ENCODE measurements at regions not wholly inside any gene's neighbourhood (a gene's known extent, or its start where the extent isn't known, plus 50 kb on each side); places are given as distances from the start of the nearest gene placed in this dataset.
A peak's percentile ranks its signal among the peaks of the same experiment; 100 is the strongest.

GRCh38 chr10:62919776-62920175, 103.6 kb upstream of the EGR2 start:
- no peak for DNase-seq

- DNase-seq: no peak
These were observed 101.5 kb upstream of the EGR2 start for GRCh38 chr10:62917475-62918238.

DNA sequence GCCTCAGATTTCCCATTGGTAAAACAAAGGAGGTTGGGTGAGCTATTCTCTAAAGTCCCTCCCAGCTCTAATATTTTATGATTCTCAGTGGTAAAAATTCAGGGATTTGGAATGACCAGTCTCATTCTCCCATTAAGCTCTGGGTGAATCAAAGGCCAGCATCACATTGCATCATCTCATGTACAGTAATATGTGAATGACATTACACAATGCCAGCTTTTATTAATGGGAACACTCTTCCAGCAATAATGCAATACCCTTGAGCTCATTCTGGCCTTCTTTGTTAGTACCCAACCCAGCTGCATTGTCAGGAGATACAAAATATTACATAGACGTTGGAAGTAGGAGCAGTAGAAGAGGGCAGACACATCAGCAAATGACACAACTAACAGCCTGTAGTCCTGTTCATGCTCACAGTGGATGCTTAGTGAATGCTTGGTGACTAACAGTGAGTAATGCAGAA, 100.0 kb upstream of the EGR2 start:
- DNase-seq: no peak

DNA sequence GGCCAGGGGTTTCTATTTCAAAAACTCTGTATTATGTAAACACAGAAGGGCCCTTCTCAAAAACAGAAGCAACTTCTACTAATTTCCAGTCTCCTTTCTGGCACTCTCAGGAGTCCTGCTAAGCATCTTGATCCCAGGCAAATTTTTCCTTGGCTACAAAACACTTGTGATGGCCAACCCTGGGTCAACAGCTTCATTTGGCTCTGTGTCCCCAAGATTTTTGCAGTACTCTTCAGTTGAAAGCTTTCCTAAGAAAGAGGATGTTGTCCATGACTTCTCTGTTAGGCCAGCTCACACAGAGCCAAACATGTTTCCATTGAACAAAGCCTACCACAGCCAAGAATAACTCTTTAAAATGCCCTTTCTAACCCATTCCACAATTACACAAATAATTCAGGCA, 99.0 kb upstream of the EGR2 start:
- no peak for DNase-seq

GRCh38 chr10:62912086-62912485, 95.9 kb upstream of the EGR2 start:
- no peak for DNase-seq

GRCh38 chr10:62911210-62911963, 95.2 kb upstream of the EGR2 start:
- DNase-seq: no peak

- no peak for DNase-seq
These were observed 91.5 kb upstream of the EGR2 start for GRCh38 chr10:62907470-62908212.

- DNase-seq: no peak
These were observed 88.2 kb upstream of the EGR2 start for GRCh38 chr10:62904281-62904875.

GRCh38 chr10:62903828-62904227, 87.7 kb upstream of the EGR2 start:
- DNase-seq: no peak

DNA sequence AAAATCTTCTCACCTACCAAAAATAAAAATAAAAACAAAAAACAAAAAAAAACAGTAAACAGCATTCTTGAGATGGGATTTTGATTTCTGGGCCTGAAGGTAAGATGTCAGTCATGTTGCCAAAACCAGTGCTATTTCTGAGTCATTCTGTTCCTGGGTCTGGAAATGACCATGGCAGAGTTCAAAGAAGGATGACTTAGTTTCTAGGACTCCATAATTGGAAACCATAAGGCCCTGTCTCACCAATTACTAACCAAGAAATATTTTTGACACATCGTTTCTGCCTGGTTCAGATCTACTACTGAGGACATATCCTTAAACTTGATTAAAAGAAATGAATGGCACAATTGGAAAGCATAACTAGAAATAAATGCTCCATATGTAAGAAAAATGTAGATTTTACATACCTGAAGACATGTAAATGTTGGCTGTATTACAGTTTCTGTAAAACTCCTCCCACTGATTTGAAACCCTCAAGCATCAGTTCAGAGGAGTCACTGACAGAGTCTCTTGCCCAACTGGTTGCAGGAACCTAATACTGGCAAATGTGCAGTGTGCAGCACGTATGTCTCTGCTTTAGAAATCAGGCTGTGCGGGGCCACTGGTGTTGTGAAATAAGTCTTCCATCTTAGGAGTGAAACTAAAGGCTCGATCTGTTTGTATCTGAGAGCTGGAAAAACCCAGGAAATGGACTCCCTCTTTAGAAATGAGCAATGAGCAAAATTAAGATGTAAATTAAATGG, 84.8 kb upstream of the EGR2 start:
- DNase-seq: no peak

GRCh38 chr10:62899311-62899710, 83.1 kb upstream of the EGR2 start:
- DNase-seq: no peak

DNA sequence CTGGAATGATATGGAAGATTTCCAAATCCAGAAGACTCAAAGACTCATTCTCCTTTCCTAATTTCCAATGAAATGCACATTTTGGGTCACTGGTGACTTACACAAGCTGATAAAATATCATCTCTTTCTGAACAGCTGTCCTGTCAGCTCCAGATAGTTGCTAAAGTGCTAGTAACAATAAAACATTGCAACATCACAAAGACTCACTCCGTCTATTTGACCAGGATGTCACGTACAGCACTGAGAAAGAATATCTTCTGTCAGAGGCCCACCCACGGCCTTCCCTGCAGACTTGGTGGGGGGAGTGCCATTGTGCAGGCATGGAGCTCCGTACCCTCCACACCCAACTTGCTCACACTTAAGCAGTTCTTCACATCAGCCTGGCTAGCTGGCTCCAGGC, 78.9 kb upstream of the EGR2 start:
- no peak for DNase-seq

DNA sequence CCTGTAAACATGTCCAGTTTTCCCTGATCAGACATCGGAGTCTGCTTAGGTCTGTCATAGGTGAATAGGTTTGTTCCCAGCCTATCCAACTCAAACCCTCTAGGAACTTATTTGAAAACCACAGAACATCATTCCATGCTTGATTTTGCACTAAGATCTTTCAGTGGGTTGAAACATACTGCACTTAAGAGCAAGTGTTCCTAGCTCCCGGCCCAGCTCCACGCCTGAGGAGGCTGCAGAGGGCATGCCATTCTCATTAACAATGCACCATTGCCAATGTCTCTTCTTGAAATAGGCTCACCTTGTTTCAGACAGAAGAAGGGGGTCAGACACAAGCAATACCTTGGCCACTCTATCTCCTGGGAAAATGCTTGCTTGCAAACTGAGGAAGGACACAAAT, 78.0 kb upstream of the EGR2 start:
- DNase-seq: no peak

- DNase-seq: no peak
These were observed 76.9 kb upstream of the EGR2 start for GRCh38 chr10:62893036-62893435.

DNA sequence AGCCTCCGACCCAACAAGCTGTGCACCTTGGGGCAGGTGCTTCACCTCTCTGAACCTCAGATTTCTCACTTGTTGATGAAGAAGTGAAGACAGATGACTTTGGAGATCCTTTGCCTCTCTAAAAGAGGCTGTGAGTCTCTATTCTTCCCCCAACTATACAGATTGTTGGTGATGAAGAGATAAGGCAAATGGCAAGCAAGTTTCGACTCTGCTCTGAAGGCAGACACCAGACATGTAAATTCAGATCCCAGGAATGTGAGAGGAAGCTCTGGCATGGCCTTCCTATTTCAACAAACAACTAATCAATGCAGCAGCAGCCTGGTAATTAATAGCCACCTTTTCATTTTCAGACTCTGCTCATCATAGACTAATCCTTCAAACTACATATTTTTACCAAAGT, 74.2 kb upstream of the EGR2 start:
- no peak for DNase-seq

DNA sequence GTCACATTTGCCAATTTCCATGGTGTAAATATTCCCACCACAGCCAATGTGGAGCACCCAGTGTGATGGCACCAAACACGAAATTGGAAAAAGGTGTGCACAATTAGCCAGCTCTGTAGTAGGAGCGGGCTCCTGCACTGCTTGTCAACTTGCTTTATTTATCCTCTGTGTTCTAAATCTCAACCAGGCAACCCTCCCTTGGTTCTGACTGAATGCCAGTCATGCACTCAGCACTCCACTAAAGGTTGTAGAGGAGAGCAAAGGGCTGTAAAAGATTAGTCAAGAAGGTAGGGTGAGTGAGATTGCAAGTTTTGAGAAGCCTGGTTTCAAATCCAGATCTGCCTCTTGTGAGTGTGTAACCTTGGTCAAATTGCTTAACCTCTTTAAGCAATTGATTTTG, 71.5 kb upstream of the EGR2 start:
- no peak for DNase-seq

DNA sequence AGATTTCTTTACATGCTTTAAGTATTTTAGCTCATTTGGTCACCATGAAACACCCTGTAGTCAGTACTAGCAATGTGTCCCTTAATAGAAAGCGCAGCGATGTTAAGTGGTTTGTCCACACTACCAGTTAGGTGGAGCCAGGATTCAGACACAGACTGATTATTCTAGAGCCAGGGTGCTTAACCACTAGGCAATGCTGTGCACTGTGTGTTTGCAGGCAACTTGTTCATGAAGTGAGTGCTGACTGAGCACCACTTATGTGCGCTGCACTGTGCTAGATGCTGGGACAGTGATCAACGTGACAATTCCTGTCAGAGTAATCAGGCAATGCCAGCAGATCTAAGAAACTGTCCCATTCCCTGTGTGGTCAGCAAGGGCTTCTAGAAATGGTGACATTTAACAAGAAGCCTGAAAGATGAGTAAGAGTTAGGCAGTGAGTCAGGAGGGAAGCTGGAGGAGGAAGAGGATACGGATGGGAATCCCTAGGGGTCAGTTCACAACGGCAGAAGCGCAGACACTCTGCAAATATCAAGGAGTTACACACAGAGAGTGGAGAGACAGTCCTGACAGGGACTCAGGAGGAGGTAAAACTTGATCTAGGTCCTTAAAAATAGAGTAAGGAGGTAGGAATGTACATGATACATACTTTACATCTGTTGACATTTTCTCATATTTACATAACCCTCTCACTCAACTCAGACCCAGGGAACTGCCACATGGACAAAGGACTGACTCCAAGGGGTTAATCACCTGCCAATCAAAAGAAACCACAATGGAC, 69.7 kb upstream of the EGR2 start:
- DNase-seq: no peak

- no peak for DNase-seq
These were observed 64.0 kb upstream of the EGR2 start for GRCh38 chr10:62880162-62880561.

DNA sequence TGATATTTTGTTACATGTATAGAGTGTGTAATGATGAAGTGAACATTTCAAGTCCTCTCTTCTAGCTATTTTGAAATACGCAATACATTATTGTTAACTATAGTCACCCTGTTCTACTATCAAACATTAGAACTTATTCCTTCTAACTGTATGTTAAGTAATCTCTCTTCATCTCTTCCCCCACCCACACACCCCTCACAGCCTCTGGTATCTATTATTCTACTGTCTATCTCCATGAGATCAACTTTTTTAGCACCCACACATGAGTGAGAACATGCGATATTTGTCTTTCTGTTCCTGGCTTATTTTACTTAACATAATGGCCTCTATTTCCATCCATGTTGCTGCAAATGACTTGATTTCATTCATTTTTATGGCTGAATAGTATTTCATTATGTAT, 57.7 kb upstream of the EGR2 start:
- DNase-seq: no peak

GRCh38 chr10:62870866-62871265, 54.7 kb upstream of the EGR2 start:
- peak; percentile 72 for DNase-seq

DNA sequence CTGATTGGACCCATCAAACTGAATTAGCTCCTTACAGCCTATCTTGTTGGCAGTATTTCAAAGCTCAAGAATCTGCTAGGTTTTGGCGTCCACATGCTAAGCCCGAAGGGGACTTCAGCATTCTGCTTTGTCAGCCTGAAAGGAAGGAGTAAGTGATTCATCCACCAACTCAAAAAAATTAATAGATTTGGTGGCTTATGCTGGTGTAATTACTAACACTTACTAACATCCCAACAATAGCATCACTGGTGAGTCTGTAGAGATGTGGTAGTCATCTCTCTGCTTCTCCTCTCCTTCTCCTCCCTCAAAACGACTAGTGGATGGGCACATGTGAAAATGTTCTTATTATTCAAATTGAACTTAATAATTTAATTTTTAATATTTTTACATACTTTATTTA, 53.8 kb upstream of the EGR2 start:
- DNase-seq: no peak

- no peak for DNase-seq
These were observed 50.8 kb upstream of the EGR2 start for GRCh38 chr10:62866941-62867340.
